ENCODE measurements at regions not wholly inside any gene's neighbourhood (a gene's known extent, or its start where the extent isn't known, plus 50 kb on each side); places are given as distances from the start of the nearest gene placed in this dataset.

- no peak for DNase-seq (ENCODE audit: low spot score)
These were observed 51.0 kb upstream of the CD93 start for GRCh38 chr20:23136893-23137745.

- no peak for DNase-seq (ENCODE audit: low spot score)
These were observed 49.6 kb upstream of the CD93 start for GRCh38 chr20:23135449-23136420.

Data from COLO829 (cell line).